Caco-2 (cell line): ENCODE measurements at regions not wholly inside any gene's neighbourhood (a gene's known extent, or its start where the extent isn't known, plus 50 kb on each side); places are given as distances from the start of the nearest gene placed in this dataset.

Experiments used
- BruUV-seq: library from RNA; stranded (reverse); fragments of 400-500 nt; replicated peaks from 2 replicates; lab custom pipeline; 2021; lab: Mats Ljungman, UMichigan
- CTCF ChIA-PET: fragments of 300-600 bp; sonication (Branson Sonifier 250); formaldehyde crosslinking; loops from one replicate; lab custom pipeline; 2022; ENCODE audit warnings: antibody characterized with exemption; lab: Charles Lee
- POLR2A ChIA-PET: fragments of 300-600 bp; sonication (Branson Sonifier 250); formaldehyde crosslinking; loops from one replicate; lab custom pipeline; 2022; ENCODE audit warnings: antibody characterized with exemption; lab: Charles Lee
- DNase-seq, 2 experiments: peaks; one replicate each; pipeline versions ENCODE4 v3.0.0 to v3.0.0-alpha.2; 2020 to 2022
- H3K27me3 ChIP-seq: replicated peaks from 2 replicates; pipeline ENCODE4 v1.6.0; 2011; ENCODE audit warnings: low read length; ENCODE audit not compliant: control insufficient read depth, insufficient read depth
- H3K36me3 ChIP-seq: 2 replicates; pipeline ENCODE4 v1.5.1; 2011; ENCODE audit warnings: low read length; ENCODE audit not compliant: control insufficient read depth, insufficient read depth
- H3K4me1 ChIP-seq: fragments of 250-450 bp; sonication (Bioruptor Pico); 2 replicates; pipeline ENCODE4 v1.5.1; 2020; ENCODE audit warnings: mild to moderate bottlenecking
- H3K4me3 ChIP-seq: 2 replicates; pipeline ENCODE4 v1.5.1; 2011; ENCODE audit warnings: low read depth, mild to moderate bottlenecking, control low read depth, low read length
- H3K9me3 ChIP-seq: fragments of 250-450 bp; sonication (Bioruptor Pico); 2 replicates; pipeline ENCODE4 v1.5.1; 2020; ENCODE audit warnings: mild to moderate bottlenecking, moderate library complexity
- H3K27ac Mint-ChIP-seq: one replicate; pipeline ENCODE4 v1.8.0; 2022; ENCODE audit warnings: mixed read lengths; ENCODE audit not compliant: unreplicated experiment
- H3K27me3 Mint-ChIP-seq: one replicate; pipeline ENCODE4 v1.8.0; 2022; ENCODE audit warnings: mixed read lengths; ENCODE audit not compliant: insufficient read depth, unreplicated experiment
- H3K36me3 Mint-ChIP-seq: one replicate; pipeline ENCODE4 v1.8.0; 2022; ENCODE audit warnings: mild to moderate bottlenecking, mixed read lengths; ENCODE audit not compliant: insufficient read depth, unreplicated experiment
- H3K4me1 Mint-ChIP-seq: one replicate; pipeline ENCODE4 v1.8.0; 2022; ENCODE audit warnings: low read depth, mixed read lengths; ENCODE audit not compliant: unreplicated experiment
- H3K4me3 Mint-ChIP-seq: one replicate; pipeline ENCODE4 v1.8.0; 2022; ENCODE audit warnings: mild to moderate bottlenecking, moderate library complexity, mixed read lengths; ENCODE audit not compliant: unreplicated experiment
- H3K9me3 Mint-ChIP-seq: one replicate; pipeline ENCODE4 v1.8.0; 2022; ENCODE audit warnings: mixed read lengths; ENCODE audit not compliant: unreplicated experiment
- CTCF ChIP-seq, 2 experiments: fragments of 200-600 bp in 1 of 2; IDR thresholded peaks; 1 replicate in 1 of 2; 2 replicates in 1 of 2; pipeline versions ENCODE4 v1.5.1 to v1.8.0; 2011 to 2022; ENCODE audit warnings: antibody characterized with exemption in 1 of 2, control low read depth in 1 of 2, inconsistent platforms in 1 of 2, low read depth in 1 of 2, low read length in 1 of 2, mild to moderate bottlenecking in 1 of 2, moderate library complexity in 1 of 2; ENCODE audit not compliant: insufficient read depth in 1 of 2, severe bottlenecking in 1 of 2, unreplicated experiment in 1 of 2
- intact Hi-C: fragments of 100-400 bp; cut with micrococcal nuclease; formaldehyde crosslinking; loops from one replicate; pipeline ENCODE4 v1.10.0; 2022; ENCODE audit not compliant: unreplicated experiment

GRCh38 chr14:80419769-80420168 lies 208.5 kb upstream of the DIO2 start:
- TF ChIP-seq CTCF (IDR thresholded peaks at IDR 0.05; ENCODE audit: insufficient read depth in 1 of 2, low read depth in 1 of 2, low read length in 1 of 2, severe bottlenecking in 1 of 2, unreplicated experiment in 1 of 2), result no peak
- Mint-ChIP-seq H3K4me1 (no peaks in the 10 kb centered on the region), H3K27me3 (no peaks in the 10 kb centered on the region), H3K36me3 (no peaks in the 10 kb centered on the region), H3K27ac (no peak overlapping the region), H3K9me3 (no peaks in the 10 kb centered on the region), H3K4me3 (no peak overlapping the region)
- POLR2A ChIA-PET, result no interaction called here
- no peaks in the 10 kb centered on the region for H3K9me3 ChIP-seq
- H3K4me1 ChIP-seq, result no peaks in the 10 kb centered on the region
- intact Hi-C loops, result no loop called here
- no TSS peak for BruUV-seq
- CTCF ChIA-PET, result no interaction called here
- DNase-seq, result no peak
- no peaks in the 10 kb centered on the region for H3K27me3 ChIP-seq
- H3K36me3 ChIP-seq, result no peaks in the 10 kb centered on the region
- no peak overlapping the region for H3K4me3 ChIP-seq

GRCh38 chr14:80419345-80419744 lies 208.0 kb upstream of the DIO2 start:
- intact Hi-C loops, result no loop called here
- H3K4me1 Mint-ChIP-seq, result no peaks in the 10 kb centered on the region
- no peaks in the 10 kb centered on the region for H3K9me3 Mint-ChIP-seq
- no peak for DNase-seq
- H3K36me3 Mint-ChIP-seq, result no peaks in the 10 kb centered on the region
- Histone ChIP-seq H3K36me3 (no peaks in the 10 kb centered on the region), H3K4me1 (no peaks in the 10 kb centered on the region), H3K9me3 (no peaks in the 10 kb centered on the region), H3K4me3 (no peak overlapping the region), H3K27me3 (no peaks in the 10 kb centered on the region)
- ChIA-PET CTCF (interaction anchor here (0.6 kb wide), 1 partner anchor 53 kb away, joined by 3 read pairs; no protein-coding TSS in a partner anchor), POLR2A (no interaction called here)
- no peak for TF ChIP-seq CTCF (IDR thresholded peaks at IDR 0.05; ENCODE audit: insufficient read depth in 1 of 2, low read depth in 1 of 2, low read length in 1 of 2, severe bottlenecking in 1 of 2, unreplicated experiment in 1 of 2)
- H3K27ac Mint-ChIP-seq, result no peak overlapping the region
- no TSS peak for BruUV-seq
- H3K27me3 Mint-ChIP-seq, result no peaks in the 10 kb centered on the region
- H3K4me3 Mint-ChIP-seq, result no peak overlapping the region

- Mint-ChIP-seq H3K4me3 (no peak overlapping the region), H3K27me3 (no peaks in the 10 kb centered on the region), H3K9me3 (no peaks in the 10 kb centered on the region), H3K36me3 (no peaks in the 10 kb centered on the region), H3K27ac (no peak overlapping the region), H3K4me1 (no peaks in the 10 kb centered on the region)
- Histone ChIP-seq H3K4me3 (no peak overlapping the region), H3K36me3 (no peaks in the 10 kb centered on the region), H3K4me1 (no peaks in the 10 kb centered on the region), H3K9me3 (no peaks in the 10 kb centered on the region), H3K27me3 (no peaks in the 10 kb centered on the region)
- ChIA-PET POLR2A (no interaction called here), CTCF (no interaction called here)
- intact Hi-C loops, result no loop called here
- no TSS peak for BruUV-seq
- DNase-seq, result no peak
- TF ChIP-seq CTCF (IDR thresholded peaks at IDR 0.05; ENCODE audit: insufficient read depth in 1 of 2, low read depth in 1 of 2, low read length in 1 of 2, severe bottlenecking in 1 of 2, unreplicated experiment in 1 of 2), result no peak
These were observed 204.3 kb upstream of the DIO2 start for GRCh38 chr14:80415636-80416035.
